IPS-NIHi7 (cell line): ENCODE measurements at regions not wholly inside any gene's neighbourhood (a gene's known extent, or its start where the extent isn't known, plus 50 kb on each side); places are given as distances from the start of the nearest gene placed in this dataset.

Source experiments
- DNase-seq: peaks from one replicate; pipeline ENCODE4 v3.0.0; 2012; ENCODE audit warnings: mixed read lengths; ENCODE audit errors: extremely low spot score

DNA sequence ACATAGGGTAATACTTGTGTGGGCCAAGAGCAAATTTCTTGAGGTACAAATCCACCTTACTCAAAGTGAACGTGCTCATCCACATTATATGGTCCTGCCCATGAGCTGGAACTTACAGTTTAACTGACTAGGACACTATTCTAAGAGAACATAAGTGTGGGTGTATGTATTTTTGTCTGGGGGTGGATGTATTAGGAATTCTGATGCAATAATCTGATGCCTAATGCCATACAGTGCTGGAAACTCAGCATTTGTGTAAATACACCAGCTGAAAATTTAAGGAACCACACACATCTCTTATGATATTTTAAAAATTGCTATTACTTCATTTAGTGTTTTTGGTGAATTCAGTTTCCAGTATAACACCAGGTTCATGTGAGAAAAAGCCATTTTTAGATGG is 1350.7 kb downstream of the ZPLD1 start:
- no peak for DNase-seq

DNA sequence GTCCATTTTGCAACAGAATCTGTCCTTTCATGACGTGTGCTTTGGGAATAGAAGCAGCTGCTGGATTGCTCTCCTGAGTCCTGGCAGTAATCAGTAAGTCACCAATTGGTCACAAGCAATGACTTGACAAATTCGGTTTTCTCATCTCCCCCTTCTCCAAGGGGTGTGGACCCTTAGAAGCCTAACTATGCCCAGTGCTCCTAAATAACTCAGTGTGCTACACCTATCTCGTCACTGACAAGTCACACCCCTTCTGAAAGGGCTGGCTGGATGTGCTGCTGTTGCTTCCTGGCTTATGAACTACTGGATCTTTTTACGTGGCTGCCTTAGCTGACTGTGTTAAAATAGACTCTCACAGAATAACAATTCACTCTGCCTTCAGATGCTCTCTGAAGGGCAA is 1351.5 kb downstream of the ZPLD1 start:
- DNase-seq, result peak; percentile 6

DNA sequence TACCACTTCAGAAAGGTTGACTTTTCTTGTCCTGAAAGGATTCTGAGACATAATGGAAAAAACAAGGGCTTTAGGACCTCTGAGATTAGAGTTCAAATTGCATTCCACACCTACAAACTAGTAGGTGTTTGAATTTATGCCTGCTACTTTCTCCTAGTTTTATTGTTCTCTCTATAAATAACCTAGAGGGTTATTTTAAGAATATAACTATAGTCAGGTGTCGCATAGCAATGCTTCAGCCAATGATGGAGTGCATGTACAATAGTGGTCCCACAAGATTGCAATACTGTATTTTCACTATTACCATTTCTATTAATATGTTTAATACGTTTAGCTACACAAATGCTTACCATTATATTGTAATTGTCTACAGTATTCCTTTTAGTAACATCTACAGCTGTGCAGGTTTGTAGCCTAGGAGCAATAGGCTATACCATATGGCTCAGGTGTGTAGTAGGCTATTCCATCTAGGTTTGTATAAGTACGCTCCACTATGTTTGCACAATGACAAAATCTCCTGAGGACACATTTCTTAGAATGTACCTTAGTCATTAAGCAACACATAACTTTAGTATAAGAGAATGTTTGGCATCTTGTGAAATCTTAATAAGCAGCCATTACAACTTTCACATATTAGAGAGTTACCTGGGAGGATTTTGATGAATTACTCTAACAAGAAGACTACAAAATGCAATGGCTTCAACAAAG is 1352.5 kb downstream of the ZPLD1 start:
- DNase-seq, result no peak

GRCh38 chr3:103787879-103788278 is 1353.1 kb downstream of the ZPLD1 start:
- no peak for DNase-seq

DNA sequence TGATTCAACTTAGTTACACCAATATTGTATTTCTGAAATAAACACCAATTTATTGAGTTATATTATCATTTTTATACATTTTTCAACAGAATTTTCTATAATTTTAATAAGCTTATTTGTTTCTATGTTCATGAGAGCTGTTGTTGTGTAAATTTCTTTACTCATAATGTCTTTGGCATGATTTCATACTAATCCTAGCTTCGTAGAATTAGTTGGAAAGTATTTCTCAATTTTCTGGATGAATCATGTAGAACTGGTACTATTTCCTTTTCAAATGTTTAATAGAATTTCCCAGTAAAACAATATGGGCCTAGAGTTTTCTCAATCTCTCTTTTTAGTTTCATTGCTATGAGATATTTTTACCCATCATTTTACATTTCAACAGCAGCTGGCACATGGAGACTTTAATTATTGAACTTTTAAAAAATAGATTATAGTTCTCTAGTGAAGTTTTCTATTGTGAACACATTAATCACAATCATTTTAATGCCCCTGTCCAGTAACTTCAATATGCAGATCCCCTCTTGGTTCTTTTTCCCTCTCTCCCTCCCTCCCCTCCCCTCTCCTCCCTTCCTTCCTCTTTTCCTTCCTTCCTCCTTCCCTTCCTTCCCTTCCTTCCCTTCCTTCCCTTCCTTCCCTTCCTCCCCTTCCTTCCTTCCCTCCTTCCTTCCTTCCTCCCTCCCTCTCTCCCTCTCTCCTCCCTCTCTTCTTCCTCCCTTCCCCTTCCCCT is 1357.1 kb downstream of the ZPLD1 start:
- DNase-seq, result no peak

DNA sequence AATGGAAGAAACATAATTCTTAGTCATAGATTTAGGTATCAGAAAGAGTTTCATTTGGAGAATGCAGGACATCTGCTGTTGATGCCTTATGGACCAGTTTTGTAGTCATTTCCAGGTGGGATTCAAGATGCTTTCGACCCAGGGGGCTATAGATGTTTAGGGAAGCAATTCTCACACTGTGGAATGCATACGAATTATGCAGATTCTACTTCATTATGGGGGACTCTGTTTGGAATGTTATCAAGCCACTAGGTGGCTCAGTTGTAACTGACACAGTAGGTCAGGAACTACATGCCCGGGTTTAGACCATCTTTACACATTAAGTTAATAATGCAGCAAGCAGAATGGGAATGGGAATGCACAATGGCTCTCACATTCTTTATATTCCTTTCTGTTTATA is 1359.8 kb downstream of the ZPLD1 start:
- DNase-seq, result peak; percentile 26

- DNase-seq, result no peak
Observed at GRCh38 chr3:103796068-103796467, 1361.3 kb downstream of the ZPLD1 start.

DNA sequence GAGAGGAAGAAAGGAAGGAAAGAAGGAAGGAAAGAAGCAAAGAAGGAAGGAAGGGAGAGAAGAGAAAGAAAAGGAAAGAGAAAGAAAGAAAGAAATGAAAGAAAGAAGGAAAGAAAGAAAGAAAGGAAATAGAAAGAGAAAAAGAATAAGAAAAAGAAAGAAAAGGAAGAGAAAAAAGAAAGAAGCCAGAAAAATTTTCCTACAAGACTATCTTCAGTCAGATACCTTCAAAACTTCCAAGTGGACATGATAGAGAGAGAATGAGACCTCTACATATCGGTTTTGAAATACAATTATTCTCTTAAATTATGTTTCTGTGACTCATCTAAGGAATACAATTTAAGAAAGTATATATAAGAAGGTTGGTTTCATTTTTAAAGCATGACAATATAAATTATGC is 1369.0 kb downstream of the ZPLD1 start:
- no peak for DNase-seq

- no peak for DNase-seq
Observed at GRCh38 chr3:103810167-103810566, 1375.4 kb downstream of the ZPLD1 start.

- no peak for DNase-seq
Observed at GRCh38 chr3:103813955-103814354, 1379.1 kb downstream of the ZPLD1 start.

- DNase-seq, result no peak
Observed at GRCh38 chr3:103818398-103818797, 1383.6 kb downstream of the ZPLD1 start.

DNA sequence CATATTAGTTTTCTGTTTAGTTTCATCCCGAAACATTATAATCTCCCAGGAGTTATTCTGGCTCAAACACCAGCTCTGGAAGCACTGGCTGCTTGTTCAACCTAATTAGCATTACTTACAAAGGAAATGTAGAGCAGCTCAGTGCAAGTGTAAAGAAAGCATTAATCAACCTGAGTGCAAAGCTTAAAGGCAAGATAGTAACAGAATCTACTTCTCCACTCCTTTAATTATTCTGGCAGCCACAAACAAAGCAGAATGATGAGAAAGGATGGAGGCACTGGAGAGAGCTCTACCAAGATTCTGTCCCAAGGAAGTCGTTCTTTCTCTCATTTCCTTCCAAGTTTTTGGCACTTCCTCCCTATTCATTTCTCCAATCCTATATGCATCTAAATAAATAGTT is 1384.0 kb downstream of the ZPLD1 start:
- DNase-seq, result no peak

DNA sequence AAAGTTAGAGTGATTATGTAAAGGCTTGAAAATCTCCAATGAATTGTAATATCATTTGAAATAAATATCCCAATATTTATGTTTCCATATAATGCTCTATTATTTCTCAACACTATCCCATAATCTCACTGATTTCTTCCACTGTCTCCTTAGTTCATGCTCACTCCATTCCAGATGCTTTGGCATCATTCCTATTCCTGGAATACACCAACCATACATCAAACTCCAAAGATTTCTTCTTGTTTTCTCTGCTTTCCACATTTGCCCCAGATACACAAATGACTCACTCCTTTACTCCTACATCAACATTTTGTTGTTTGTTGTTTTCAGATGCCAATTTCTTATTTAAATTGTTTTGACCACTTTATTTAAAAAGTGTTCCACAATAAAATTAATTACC is 1390.8 kb downstream of the ZPLD1 start:
- no peak for DNase-seq

- DNase-seq, result no peak
Observed at GRCh38 chr3:103829723-103830326, 1395.0 kb downstream of the ZPLD1 start.

DNA sequence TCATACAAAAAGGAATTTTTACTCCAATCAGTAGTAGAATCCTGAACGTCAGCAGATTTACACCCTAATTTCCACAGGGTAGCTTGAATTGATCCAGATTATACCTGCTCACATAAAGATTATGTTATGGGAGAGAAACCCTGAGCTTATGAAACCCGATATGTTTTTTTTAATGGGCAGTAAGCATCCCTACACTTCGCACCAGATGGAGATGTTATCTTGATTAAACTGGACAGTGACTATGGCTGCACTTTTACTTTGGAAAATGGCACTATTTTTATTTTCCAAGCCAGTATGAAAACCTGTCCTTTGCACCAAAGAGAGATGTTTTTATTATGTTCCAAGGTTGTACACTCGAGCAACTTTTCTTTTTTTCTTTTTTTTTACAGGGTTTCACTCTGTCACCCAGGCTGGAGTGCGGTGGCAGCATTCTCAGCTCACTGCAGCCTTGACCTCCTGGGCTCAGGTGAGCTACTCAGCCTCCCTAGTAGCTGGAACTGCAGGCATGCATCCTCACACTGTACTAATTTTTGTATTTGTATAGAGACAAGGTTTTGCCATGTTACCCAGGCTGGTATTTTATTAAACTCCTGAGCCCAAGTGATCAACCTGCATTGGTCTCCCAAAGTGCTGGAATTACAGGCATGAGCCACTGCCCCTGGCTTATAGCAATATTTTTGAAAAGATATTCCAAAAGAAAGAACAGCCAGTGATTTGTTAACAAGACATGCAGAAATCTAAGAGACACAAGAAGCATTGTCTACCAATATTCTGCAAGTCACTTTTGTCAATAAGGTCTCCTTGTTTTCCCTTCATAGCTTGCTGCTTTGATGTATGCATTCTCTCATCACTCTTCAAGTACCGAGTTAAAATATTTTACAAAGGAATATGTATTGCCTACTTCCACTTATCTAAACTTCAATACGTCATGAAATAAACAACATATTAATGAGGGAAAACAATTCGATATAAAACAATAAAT is 1412.6 kb downstream of the ZPLD1 start:
- no peak for DNase-seq

DNA sequence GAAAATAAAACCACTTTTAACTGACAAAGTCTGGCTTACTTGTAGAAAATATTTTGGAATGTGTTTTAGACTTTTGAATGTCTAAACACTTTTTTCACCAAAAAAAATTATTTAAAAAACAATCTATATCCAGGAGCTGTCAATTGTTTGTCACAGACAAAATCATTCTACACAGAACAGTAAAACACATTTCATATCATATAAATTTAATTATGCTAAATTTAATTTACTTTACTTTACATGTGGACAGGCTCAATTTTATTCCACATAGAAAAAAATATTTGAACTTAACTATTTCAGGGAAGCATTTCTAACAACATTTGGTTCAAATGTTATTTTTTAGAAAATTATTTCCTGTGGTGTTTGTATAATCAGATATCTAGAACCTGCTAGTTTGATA is 1417.0 kb downstream of the ZPLD1 start:
- DNase-seq, result no peak

DNA sequence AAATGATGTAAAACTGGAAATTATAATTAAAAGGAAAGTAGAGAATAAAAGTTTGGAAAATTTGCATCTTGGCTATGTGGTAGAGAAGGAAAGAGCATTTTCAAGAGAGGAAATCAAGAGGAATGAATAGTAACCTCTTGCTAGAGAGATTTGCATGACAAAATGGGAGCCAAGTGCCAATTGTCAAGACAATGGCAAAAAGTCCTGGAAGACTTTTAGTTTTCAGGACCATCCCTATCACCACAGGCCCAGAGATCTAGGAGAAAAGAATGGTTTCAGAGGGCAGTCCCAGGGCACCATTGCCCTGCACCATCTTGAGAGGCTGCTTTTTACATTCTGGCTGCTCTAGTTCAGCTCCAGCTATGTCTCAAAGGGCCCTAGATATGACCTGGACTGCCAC is 1427.6 kb downstream of the ZPLD1 start:
- no peak for DNase-seq

DNA sequence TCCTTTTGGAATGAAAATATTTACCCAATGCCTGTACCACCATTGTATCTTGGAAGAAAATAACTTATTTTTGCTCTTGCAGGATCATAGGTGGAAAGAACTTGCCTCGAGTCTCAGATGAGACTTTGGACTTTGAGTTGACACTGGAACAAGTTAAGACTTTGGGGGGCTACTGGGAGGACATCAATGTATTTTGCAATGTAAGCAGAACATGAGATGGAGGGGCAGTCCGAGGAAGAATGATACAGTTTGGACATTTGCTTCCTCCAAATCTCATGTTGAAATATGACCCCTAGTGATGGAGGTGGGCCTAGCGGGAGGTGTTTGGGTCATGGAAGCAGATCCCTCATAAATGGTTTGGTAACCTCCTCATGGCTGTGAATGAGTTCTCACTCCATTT is 1428.6 kb downstream of the ZPLD1 start:
- no peak for DNase-seq

DNA sequence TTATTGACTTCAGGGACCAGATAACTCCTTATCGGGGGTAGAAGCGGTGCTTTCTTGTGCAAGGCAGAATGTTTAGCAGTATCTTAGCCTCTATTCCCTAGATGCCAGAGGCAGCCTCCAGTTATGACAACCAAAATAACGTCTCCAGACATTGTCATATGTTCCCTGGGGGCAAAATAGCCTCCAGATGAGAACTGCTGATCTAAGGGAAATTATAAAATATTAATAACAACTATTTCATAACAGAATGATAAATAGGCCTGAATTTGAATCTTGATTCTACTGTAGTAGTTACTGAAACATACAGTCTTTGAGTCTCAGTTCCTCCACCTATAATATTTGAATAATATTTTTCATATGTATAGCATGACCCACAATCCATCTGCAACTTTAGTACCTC is 1431.3 kb downstream of the ZPLD1 start:
- no peak for DNase-seq

DNA sequence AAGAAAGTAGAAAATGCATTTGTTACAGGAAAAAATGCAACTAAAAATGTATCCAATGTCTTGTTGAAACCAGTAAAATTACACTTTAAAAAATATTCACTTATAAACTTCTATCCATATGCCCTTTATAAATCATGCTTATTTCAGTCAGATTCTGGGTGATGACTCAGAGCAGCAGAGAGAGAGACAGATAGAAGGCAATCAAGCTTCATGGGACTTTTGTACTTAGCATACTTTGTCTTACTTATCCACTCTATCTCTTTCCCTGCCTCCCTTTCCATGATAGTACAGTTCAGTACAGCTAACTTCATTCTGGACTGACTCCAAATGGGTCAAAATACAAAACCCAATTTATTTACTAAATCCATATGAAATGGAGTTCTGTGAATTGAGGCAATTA is 1438.2 kb downstream of the ZPLD1 start:
- no peak for DNase-seq

GRCh38 chr3:103873897-103874545 is 1439.2 kb downstream of the ZPLD1 start:
- DNase-seq, result no peak
